Uterus (tissue), 3 donors: ENCODE measurements at regions not wholly inside any gene's neighbourhood (a gene's known extent, or its start where the extent isn't known, plus 50 kb on each side); places are given as distances from the start of the nearest gene placed in this dataset.

Source experiments
- DNase-seq, 2 donors: peaks; one replicate each; pipeline ENCODE4 v3.0.0-alpha.2; 2019 to 2020
- H3K27ac ChIP-seq, 2 donors: fragments of 200-600 bp; sonication (generic); 1 replicate in 1 of 2; 2 replicates in 1 of 2; pipeline ENCODE4 v1.5.1; 2016 to 2018
- H3K27me3 ChIP-seq, 2 donors: fragments of 200-600 bp; sonication (generic); one replicate each; pipeline ENCODE4 v1.5.1; 2018 to 2019; ENCODE audit warnings: control low read depth in 1 of 2
- H3K36me3 ChIP-seq, 2 donors: fragments of 200-600 bp; sonication (generic); one replicate each; pipeline ENCODE4 v1.5.1; 2019; ENCODE audit warnings: control low read depth in 1 of 2
- H3K4me1 ChIP-seq, 2 donors: fragments of 200-600 bp; sonication (generic); one replicate each; pipeline ENCODE4 v1.5.1; 2018 to 2019; ENCODE audit warnings: control low read depth in 1 of 2
- H3K4me3 ChIP-seq, 2 donors: fragments of 200-600 bp; sonication (generic); 1 replicate in 1 of 2; 2 replicates in 1 of 2; pipeline ENCODE4 v1.5.1; 2018 to 2019; ENCODE audit warnings: mild to moderate bottlenecking in 1 of 2
- H3K9me3 ChIP-seq, 2 donors: fragments of 200-600 bp; sonication (generic); one replicate each; pipeline ENCODE4 v1.5.1; 2019; ENCODE audit warnings: control low read depth in 1 of 2
- POLR2A ChIP-seq, 2 donors: fragments of 450-650 bp; IDR thresholded peaks; one replicate each; pipeline ENCODE4 v1.6.1; 2016; ENCODE audit warnings: antibody characterized with exemption in 2 of 2, mild to moderate bottlenecking in 1 of 2, moderate library complexity in 1 of 2
- intact Hi-C: fragments of 100-400 bp; cut with DNase I; formaldehyde crosslinking; loops from one replicate; pipeline ENCODE4 v1.15.1; 2023; ENCODE audit warnings: low total_unique reads
- TF ChIP-seq, protein P1 (sequence below), 4 experiments: fragments of 200-600 bp in 2 of 4; fragments of 450-650 bp in 2 of 4; sonication (generic) in 2 of 4; IDR thresholded peaks; one replicate each; pipeline ENCODE4 v1.5.1; 2016 to 2019; ENCODE audit warnings: antibody characterized with exemption in 4 of 4, mild to moderate bottlenecking in 2 of 4, moderate library complexity in 1 of 4
- donor health status: DM: yes; HTN: yes; CAD: no.

GRCh38 chr5:8500426-8500825, 631.5 kb downstream of the MTRR start:
- intact Hi-C loops = no loop called here
- TF ChIP-seq, protein P1, sequence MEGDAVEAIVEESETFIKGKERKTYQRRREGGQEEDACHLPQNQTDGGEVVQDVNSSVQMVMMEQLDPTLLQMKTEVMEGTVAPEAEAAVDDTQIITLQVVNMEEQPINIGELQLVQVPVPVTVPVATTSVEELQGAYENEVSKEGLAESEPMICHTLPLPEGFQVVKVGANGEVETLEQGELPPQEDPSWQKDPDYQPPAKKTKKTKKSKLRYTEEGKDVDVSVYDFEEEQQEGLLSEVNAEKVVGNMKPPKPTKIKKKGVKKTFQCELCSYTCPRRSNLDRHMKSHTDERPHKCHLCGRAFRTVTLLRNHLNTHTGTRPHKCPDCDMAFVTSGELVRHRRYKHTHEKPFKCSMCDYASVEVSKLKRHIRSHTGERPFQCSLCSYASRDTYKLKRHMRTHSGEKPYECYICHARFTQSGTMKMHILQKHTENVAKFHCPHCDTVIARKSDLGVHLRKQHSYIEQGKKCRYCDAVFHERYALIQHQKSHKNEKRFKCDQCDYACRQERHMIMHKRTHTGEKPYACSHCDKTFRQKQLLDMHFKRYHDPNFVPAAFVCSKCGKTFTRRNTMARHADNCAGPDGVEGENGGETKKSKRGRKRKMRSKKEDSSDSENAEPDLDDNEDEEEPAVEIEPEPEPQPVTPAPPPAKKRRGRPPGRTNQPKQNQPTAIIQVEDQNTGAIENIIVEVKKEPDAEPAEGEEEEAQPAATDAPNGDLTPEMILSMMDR (IDR thresholded peaks at IDR 0.05) = no peak
- no peak for TF ChIP-seq POLR2A (IDR thresholded peaks at IDR 0.05)

DNA sequence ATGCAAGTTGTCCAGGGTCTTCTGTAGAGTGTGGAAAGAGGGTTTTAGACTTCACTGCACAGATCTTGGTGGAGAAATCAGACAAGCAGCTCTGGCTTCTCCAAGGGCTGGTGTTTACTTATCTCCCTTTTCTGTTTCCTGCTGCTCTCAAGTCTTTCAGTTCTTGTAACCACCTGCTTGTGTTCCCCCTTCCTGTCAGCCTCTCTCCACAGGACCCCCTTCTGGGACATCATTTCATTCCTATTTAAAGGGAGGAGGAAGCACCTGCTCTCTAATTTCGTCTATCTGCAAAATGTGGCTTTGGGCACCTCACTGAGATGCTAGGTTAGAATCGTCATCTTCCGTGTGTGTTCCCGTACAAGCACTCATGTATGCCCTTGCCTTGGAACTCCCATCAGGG, 636.2 kb downstream of the MTRR start:
- Histone ChIP-seq H3K4me1 (no peaks in the 10 kb centered on the region), H3K27me3 (no peaks in the 10 kb centered on the region), H3K36me3 (no peaks in the 10 kb centered on the region), H3K27ac (no peak overlapping the region), H3K4me3 (no peak overlapping the region), H3K9me3 (no peaks in the 10 kb centered on the region)
- DNase-seq = no peak
- intact Hi-C loops = no loop called here
- TF ChIP-seq, protein P1 (IDR thresholded peaks at IDR 0.05) = no peak
- TF ChIP-seq POLR2A (IDR thresholded peaks at IDR 0.05) = no peak

More at GRCh38 chr5:8500426-8500825, 631.5 kb downstream of the MTRR start:
- Histone ChIP-seq H3K4me1 (no peaks in the 10 kb centered on the region), H3K4me3 (no peak overlapping the region), H3K27me3 (no peaks in the 10 kb centered on the region), H3K36me3 (no peaks in the 10 kb centered on the region), H3K9me3 (peaks cover 0 to 2% of the 10 kb centered on the region in 2 donors), H3K27ac (no peak overlapping the region)
- DNase-seq = no peak

DNA sequence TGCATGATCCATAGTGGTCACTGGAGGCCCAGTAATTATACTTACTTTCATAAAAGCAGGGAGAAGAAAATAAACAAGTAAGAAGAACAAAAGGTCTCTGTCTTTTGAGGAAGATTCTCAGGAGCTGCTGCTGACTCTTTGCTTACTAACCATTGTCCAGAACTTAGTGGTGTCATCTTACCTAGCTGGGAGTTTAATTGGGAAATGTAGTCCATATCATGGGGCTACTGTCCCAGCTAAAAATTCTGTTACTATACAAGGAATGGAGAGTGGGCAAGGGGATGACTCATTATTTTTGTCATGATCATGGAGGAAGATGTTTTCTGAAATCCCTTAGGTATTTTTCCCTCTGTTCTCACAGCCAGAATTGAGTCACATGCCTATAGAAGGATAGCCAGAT, 639.3 kb downstream of the MTRR start:
- H3K27ac ChIP-seq = no peak overlapping the region
- no peaks in the 10 kb centered on the region for H3K9me3 ChIP-seq
- intact Hi-C loops = no loop called here
- TF ChIP-seq, protein P1 (IDR thresholded peaks at IDR 0.05) = no peak
- no peak for TF ChIP-seq POLR2A (IDR thresholded peaks at IDR 0.05)
- H3K4me3 ChIP-seq = no peak overlapping the region
- no peak for DNase-seq
- no peaks in the 10 kb centered on the region for H3K4me1 ChIP-seq
- no peaks in the 10 kb centered on the region for H3K36me3 ChIP-seq
- no peaks in the 10 kb centered on the region for H3K27me3 ChIP-seq

GRCh38 chr5:8516356-8516755, 647.4 kb downstream of the MTRR start:
- no peak for TF ChIP-seq POLR2A (IDR thresholded peaks at IDR 0.05)
- TF ChIP-seq, protein P1 (IDR thresholded peaks at IDR 0.05) = no peak
- no peak overlapping the region for H3K27ac ChIP-seq
- DNase-seq = no peak
- intact Hi-C loops = no loop called here
- H3K9me3 ChIP-seq = peaks cover 0 to 2% of the 10 kb centered on the region in 2 donors
- no peaks in the 10 kb centered on the region for H3K36me3 ChIP-seq
- no peak overlapping the region for H3K4me3 ChIP-seq
- no peaks in the 10 kb centered on the region for H3K4me1 ChIP-seq
- no peaks in the 10 kb centered on the region for H3K27me3 ChIP-seq

GRCh38 chr5:8517456-8517855, 648.5 kb downstream of the MTRR start:
- Histone ChIP-seq H3K9me3 (peaks cover 0 to 2% of the 10 kb centered on the region in 2 donors), H3K27me3 (no peaks in the 10 kb centered on the region), H3K4me3 (no peak overlapping the region), H3K4me1 (no peaks in the 10 kb centered on the region), H3K27ac (no peak overlapping the region), H3K36me3 (no peaks in the 10 kb centered on the region)
- intact Hi-C loops = no loop called here
- DNase-seq = no peak
- TF ChIP-seq, protein P1 (IDR thresholded peaks at IDR 0.05) = no peak
- TF ChIP-seq POLR2A (IDR thresholded peaks at IDR 0.05) = no peak
